SH-SY5Y (cell line): ENCODE measurements at regions not wholly inside any gene's neighbourhood (a gene's known extent, or its start where the extent isn't known, plus 50 kb on each side); places are given as distances from the start of the nearest gene placed in this dataset.

ENCODE experiments used
- GATA2 ChIP-seq: IDR thresholded peaks from 2 replicates; pipeline ENCODE4 v1.6.1; 2011; ENCODE audit warnings: mild to moderate bottlenecking, low read depth, low read length
- GATA3 ChIP-seq: IDR thresholded peaks from 2 replicates; pipeline ENCODE4 v1.6.1; 2011; ENCODE audit warnings: low read depth, mild to moderate bottlenecking, low read length, moderate library complexity

- TF ChIP-seq GATA2 (no peak), GATA3 (no peak)
Measured at GRCh38 chr14:83706231-83706954, 1823.6 kb upstream of the FLRT2 start.
